Glutamatergic neuron (in vitro differentiated cells): ENCODE measurements at regions not wholly inside any gene's neighbourhood (a gene's known extent, or its start where the extent isn't known, plus 50 kb on each side); places are given as distances from the start of the nearest gene placed in this dataset.

Experiments
- DNase-seq: peaks from one replicate; pipeline ENCODE4 v3.0.0; 2022
- H3K27ac Mint-ChIP-seq: one replicate; pipeline ENCODE4 v1.8.0; 2020; ENCODE audit warnings: mild to moderate bottlenecking, mixed read lengths, inconsistent platforms; ENCODE audit not compliant: unreplicated experiment
- H3K27me3 Mint-ChIP-seq: one replicate; pipeline ENCODE4 v1.8.0; 2020; ENCODE audit warnings: mild to moderate bottlenecking, moderate library complexity, mixed read lengths, inconsistent platforms; ENCODE audit not compliant: unreplicated experiment
- H3K36me3 Mint-ChIP-seq: one replicate; pipeline ENCODE4 v1.8.0; 2020; ENCODE audit warnings: mild to moderate bottlenecking, mixed read lengths, inconsistent platforms; ENCODE audit not compliant: unreplicated experiment
- H3K4me1 Mint-ChIP-seq: one replicate; pipeline ENCODE4 v1.8.0; 2020; ENCODE audit warnings: mild to moderate bottlenecking, low read depth, mixed read lengths, inconsistent platforms; ENCODE audit not compliant: unreplicated experiment
- H3K4me3 Mint-ChIP-seq: one replicate; pipeline ENCODE4 v1.8.0; 2020; ENCODE audit warnings: mild to moderate bottlenecking, mixed read lengths, inconsistent platforms; ENCODE audit not compliant: unreplicated experiment
- H3K9me3 Mint-ChIP-seq: one replicate; pipeline ENCODE4 v1.8.0; 2020; ENCODE audit warnings: mild to moderate bottlenecking, moderate library complexity, mixed read lengths, inconsistent platforms; ENCODE audit not compliant: unreplicated experiment
- CTCF ChIP-seq: fragments of 200-600 bp; sonication (generic); IDR thresholded peaks from one replicate; pipeline ENCODE4 v1.5.0; 2021; ENCODE audit not compliant: partially characterized antibody, unreplicated experiment

- DNase-seq, result no peak
- no peaks in the 10 kb centered on the region for H3K36me3 Mint-ChIP-seq
Observed at GRCh38 chr2:107362993-107363392, 463.7 kb upstream of the RGPD4 start.

GRCh38 chr2:107363806-107364205 lies 462.9 kb upstream of the RGPD4 start:
- no peak for TF ChIP-seq CTCF
- no peaks in the 10 kb centered on the region for H3K9me3 Mint-ChIP-seq
- H3K4me3 Mint-ChIP-seq, result no peak overlapping the region
- DNase-seq, result no peak
- no peaks in the 10 kb centered on the region for H3K4me1 Mint-ChIP-seq
- no peaks in the 10 kb centered on the region for H3K27me3 Mint-ChIP-seq
- H3K36me3 Mint-ChIP-seq, result peaks cover 1% of the 10 kb centered on the region
- no peak overlapping the region for H3K27ac Mint-ChIP-seq

More at GRCh38 chr2:107362993-107363392, 463.7 kb upstream of the RGPD4 start:
- no peak for TF ChIP-seq CTCF
- H3K27ac Mint-ChIP-seq, result no peak overlapping the region
- H3K4me1 Mint-ChIP-seq, result no peaks in the 10 kb centered on the region
- no peaks in the 10 kb centered on the region for H3K9me3 Mint-ChIP-seq
- H3K27me3 Mint-ChIP-seq, result no peaks in the 10 kb centered on the region
- H3K4me3 Mint-ChIP-seq, result no peak overlapping the region

- Mint-ChIP-seq H3K4me3 (no peak overlapping the region), H3K27me3 (no peaks in the 10 kb centered on the region), H3K9me3 (no peaks in the 10 kb centered on the region), H3K36me3 (peaks cover 4% of the 10 kb centered on the region), H3K27ac (no peak overlapping the region), H3K4me1 (no peaks in the 10 kb centered on the region)
- no peak for TF ChIP-seq CTCF
- DNase-seq, result no peak
Observed at GRCh38 chr2:107364361-107364950, 462.2 kb upstream of the RGPD4 start.

- H3K36me3 Mint-ChIP-seq, result peaks cover 4% of the 10 kb centered on the region
- H3K4me1 Mint-ChIP-seq, result no peaks in the 10 kb centered on the region
- no peak for TF ChIP-seq CTCF
- H3K27me3 Mint-ChIP-seq, result no peaks in the 10 kb centered on the region
- H3K4me3 Mint-ChIP-seq, result no peak overlapping the region
- no peak overlapping the region for H3K27ac Mint-ChIP-seq
- DNase-seq, result no peak
- no peaks in the 10 kb centered on the region for H3K9me3 Mint-ChIP-seq
Observed at GRCh38 chr2:107374249-107374648, 452.4 kb upstream of the RGPD4 start.

- TF ChIP-seq CTCF, result no peak
- Mint-ChIP-seq H3K36me3 (peaks cover 11% of the 10 kb centered on the region), H3K27me3 (no peaks in the 10 kb centered on the region), H3K9me3 (no peaks in the 10 kb centered on the region), H3K27ac (no peak overlapping the region), H3K4me1 (no peaks in the 10 kb centered on the region), H3K4me3 (no peak overlapping the region)
- DNase-seq, result no peak
Observed at GRCh38 chr2:107376909-107377308, 449.8 kb upstream of the RGPD4 start.
